ENCODE measurements at regions not wholly inside any gene's neighbourhood (a gene's known extent, or its start where the extent isn't known, plus 50 kb on each side); places are given as distances from the start of the nearest gene placed in this dataset.

GRCh38 chr5:68352166-68352565, 136.6 kb downstream of the PIK3R1 start:
- no peak for DNase-seq

- DNase-seq, result peak in 2 of 4 experiments; percentile 57 to 58
Observed at GRCh38 chr5:68353605-68354004, 138.0 kb downstream of the PIK3R1 start.

GRCh38 chr5:68354315-68354714, 138.8 kb downstream of the PIK3R1 start:
- peak in 3 of 4 experiments; percentile 26 to 38 (median 27) for DNase-seq

- no peak for DNase-seq
Observed at GRCh38 chr5:68356216-68356615, 140.7 kb downstream of the PIK3R1 start.

DNA sequence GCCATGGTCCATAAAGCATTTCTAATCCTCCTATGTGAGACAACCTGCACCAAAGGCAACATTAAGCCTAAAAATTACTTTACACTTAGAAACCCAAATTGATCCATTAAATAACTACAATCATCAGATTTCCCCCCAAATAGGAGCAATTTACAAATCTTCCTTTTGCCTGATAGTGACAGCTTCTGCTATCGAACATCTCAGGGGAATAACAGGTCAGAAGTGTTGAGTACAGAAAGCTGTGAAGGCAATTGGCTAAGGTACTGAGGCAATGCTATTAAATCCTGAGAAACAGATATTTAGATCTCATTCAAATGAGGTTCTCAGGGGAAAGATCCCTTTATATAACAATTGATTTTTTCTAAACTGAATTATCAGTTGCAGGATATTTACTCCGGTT, 141.1 kb downstream of the PIK3R1 start:
- no peak for DNase-seq

- DNase-seq, result no peak
Observed at GRCh38 chr5:68359699-68360098, 144.1 kb downstream of the PIK3R1 start.

GRCh38 chr5:68362331-68362730, 146.8 kb downstream of the PIK3R1 start:
- no peak for DNase-seq

GRCh38 chr5:68365889-68366288, 150.3 kb downstream of the PIK3R1 start:
- no peak for DNase-seq

- no peak for DNase-seq
Observed at GRCh38 chr5:68367287-68367686, 151.7 kb downstream of the PIK3R1 start.

- DNase-seq, result no peak
Observed at GRCh38 chr5:68367717-68368116, 152.2 kb downstream of the PIK3R1 start.

GRCh38 chr5:68368311-68369022, 152.9 kb downstream of the PIK3R1 start:
- DNase-seq, result no peak

DNA sequence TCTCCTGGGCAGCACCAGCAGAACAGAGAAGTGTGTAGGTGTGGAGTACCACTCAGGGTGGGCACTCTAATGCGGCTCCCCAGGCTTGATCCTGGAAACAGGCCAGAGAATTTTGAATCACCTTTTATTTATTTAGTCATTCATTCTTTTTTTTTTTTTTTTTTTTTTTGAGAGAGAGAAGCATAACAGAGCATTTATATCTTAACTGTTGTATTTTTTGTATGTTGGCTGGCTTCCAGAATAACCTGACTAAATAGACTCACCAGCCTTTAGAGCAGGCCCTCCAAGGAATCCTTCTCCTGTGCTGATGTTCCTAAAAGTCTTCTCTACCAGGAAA, 153.4 kb downstream of the PIK3R1 start:
- DNase-seq, result no peak

DNA sequence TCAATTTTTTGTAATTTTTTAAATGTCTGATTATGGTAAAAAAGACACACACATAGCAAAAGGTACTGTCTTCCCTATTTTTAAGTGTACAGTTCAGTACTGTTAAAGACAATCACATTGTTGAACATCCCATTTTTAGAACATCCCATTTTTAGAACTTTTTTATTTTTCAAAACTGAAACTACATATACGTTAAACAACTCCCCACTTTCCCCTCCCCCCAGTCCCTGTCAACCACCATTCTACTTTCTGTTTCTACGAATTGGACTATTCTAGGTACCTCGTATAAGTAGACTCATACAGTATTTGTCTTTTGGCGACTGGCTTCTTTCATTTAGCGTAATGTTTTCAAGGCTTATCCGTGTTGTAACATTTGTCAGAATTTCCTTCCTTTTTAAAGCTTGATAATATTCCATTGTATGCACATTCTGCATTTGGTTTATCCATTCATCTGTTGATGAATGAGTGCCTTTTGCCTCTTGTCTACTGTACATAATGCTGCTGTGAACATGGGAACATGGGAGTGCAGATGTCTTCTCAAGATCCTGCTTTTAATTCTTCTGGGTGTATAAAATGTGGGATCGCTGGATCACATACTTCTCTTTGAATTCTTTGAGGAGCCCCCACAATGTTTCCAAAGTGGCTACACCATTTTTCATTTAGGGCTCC, 154.0 kb downstream of the PIK3R1 start:
- peak; percentile 19 to 61 (median 32) for DNase-seq

DNA sequence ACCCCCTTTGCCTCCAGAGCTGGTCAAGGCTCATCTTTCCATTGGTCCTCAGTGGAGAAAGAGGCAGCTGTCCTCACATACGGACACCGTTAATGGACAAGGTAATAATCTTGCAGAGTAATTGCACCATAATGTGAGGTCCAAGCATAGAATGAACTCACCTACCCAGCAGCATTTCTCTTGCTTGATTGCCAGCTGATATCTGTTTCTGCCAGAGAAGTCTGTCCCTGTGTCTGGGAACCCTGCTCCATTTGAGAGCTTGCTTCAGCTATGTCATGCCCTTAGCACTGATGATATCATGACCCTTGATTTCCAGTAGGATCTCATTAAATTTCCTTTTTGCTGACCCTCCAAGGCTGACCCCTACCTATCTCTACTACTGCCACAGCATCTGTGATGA, 154.6 kb downstream of the PIK3R1 start:
- DNase-seq, result no peak

DNA sequence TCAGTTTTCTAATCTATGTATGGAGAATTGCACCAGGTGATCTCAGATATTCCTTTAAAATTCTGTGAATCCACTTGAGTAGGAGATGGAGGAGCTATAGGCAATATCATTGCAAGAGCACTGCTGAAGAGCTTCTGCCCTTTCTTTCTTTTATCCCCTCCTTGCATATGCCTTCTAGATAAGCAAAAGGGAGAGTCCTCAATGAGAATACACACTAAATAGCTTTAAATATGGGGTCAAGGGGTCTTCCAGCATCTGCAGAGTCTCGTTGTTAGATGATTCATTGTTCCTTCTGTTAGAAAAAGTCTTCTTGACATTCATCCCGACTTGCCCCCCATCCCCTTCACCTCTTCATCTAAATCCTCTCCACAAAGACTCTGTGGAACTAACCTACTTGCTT, 156.1 kb downstream of the PIK3R1 start:
- DNase-seq, result no peak

DNA sequence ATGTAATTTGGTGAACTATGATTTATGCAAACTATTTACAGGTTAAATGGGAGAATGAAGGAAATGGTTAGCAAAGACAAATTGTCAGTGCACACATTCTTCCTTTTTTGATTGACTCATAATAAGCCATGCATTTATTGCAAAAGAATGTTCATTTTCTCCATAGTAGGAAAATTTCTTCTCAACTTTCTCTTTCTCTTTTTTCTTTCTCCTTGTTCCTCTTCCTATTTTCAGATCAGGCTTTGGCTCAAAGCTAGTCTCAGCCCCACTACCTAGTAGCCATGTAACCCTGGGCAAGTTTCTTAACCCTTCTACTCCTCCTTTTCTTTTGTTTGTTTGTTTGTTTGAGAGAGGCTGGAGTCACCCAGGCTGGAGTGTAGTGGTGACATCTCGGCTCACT, 156.6 kb downstream of the PIK3R1 start:
- peak; percentile 8 to 75 (median 58) for DNase-seq

DNA sequence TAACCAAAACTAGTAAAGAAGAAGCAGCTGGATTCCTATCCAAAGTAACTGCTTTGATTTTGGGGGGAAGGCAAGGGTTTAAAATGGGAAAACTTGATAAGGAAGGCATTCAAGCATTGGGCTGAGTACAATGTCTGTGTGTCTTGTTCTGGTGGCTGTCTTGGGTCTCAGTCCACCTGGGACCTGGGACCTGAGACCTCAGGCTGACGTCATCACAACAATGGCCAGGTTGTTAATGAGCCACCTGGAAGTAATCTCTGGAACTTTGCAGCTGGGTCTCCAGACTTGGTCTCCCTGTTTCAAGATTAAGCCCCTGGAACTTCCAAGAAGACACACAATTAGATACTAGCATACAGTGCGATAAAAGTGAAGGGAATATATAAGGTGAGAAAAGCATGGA, 157.5 kb downstream of the PIK3R1 start:
- DNase-seq, result no peak

DNA sequence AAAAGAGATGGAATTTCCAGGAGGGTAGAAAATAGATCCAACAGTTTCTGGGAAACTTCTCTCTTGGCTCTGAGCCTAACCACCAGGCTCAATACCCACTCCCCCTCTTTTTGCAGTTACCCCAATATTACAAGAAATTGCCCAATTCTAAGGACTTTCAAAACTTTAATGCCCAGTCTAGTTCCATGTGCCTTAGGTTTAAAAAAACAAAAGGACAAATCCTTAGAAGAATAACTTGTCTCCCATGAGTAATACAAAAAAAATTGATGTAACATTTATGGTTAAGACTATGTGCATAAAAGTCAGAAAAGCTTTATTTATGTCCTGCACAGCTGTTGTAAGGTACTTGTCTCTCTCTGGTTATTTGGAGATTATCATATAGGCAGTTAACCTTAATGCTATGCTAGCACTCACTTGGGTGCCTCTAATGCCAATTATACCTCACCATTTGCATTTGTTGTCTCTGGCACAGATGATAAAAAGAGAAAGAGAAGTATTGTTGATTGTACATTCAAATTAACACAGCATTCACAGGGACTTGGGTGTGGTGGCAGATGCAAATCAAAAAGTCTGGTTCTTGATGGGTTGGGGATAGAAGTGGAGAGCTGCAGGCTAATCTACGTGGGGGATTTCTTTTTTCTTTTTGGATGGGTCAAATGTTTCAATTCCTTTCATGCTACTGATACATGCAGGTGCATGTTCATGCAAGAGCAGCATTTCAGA, 159.4 kb downstream of the PIK3R1 start:
- DNase-seq, result peak in 1 of 4 experiments; percentile 28

GRCh38 chr5:68375540-68375939, 160.0 kb downstream of the PIK3R1 start:
- no peak for DNase-seq

DNA sequence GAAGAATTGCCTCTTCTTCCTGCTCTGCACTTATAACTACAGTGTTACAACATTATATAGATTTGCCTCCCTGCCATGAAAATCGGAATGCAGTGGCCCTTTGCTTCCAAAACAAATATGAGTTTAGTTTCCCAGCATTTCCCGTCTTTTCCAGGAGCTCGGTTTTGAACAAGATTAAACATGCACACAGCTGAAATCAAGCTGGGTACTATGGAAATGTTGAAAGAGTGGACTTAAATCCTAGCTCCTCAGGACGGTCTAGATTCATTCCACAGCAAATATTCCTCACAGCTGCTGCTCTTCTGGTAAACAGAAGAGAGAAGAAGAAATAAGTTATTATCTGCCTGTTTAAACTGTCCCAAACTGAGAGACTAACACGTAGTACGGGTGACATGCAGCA, 161.4 kb downstream of the PIK3R1 start:
- DNase-seq, result no peak

DNA sequence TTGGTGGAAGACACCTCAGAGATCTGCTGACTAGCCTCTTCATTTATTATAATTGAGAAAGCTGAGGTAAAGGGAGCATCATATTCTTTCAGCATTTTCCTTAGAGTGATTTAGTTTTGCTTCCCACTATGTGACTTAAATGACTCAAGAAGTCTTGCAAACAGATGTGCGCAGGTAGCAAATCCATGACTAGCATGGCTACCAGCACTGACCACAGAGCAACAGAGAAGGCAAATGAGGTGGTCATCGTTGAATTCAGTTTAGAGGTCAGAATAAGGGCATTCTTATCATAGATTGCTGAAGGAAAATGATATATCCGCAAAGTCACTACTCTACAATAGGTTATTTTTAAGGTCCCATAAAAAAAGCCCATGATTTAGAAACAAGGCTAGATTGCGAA, 162.2 kb downstream of the PIK3R1 start:
- DNase-seq, result no peak

DNA sequence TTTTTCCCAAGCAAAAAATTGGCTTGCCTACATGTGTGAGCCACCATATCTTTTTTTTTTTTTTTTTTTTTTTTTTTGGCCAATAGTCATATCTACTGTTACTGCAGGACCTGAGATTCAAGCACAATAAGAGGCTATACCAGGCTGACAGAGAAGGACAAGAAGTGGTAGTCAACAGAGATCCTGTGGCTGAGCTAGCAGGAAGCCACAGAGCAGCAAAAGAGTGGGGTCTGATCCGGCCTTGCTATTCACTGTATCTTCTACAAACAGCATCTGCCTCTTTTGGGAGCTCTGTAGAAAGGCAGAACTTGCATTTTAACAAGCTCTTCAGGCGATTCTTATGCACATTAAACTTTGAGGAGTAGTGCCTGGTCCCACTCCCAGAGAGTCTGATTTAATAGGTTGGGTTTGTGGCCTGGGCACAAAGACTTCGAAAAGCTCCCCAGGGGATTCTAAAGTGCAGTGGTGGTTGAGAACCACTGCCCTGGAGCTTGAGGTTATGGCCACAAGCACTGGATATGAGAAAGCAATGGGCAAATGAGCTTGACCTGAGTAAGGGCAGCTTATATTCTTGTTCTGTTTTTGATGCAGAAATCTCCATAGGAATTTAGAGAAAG, 162.8 kb downstream of the PIK3R1 start:
- DNase-seq, result no peak

DNA sequence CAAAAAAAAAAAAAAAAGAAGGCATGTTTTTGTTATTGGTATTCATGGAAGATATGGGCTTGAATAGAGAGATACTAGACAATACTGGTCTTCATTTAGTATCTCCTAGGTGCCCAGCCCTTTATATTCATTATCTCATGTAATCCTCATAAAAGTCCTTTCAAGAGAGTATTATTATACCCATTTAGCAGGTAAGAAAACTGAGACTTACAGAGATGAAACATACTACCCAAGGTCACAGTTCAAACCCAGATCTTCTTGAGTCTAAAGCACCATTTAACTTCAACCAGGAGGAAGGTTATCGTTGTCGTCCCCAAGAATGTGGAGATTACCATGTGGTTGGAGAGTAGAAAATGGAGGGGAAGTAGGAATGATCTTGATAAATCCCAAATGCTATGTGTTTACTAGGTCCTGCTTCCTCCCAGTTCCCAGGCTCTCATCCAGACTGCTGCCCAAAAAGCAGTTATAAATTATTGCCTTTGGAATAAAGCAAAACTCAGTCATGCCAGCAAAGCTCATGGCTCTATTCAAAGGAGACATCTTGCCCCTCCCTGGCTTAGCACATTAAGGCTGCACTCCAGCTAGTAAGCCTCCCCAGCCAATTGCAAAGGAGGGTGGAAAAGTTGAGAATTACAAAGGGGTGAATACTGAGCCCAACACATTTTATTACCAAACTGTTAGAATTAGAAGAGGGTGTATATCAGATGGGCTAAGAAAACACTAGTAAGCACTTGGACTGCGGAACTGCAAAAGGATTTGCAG, 163.9 kb downstream of the PIK3R1 start:
- no peak for DNase-seq
